HG03135 (cell line): ENCODE measurements at regions not wholly inside any gene's neighbourhood (a gene's known extent, or its start where the extent isn't known, plus 50 kb on each side); places are given as distances from the start of the nearest gene placed in this dataset.
"Not testable (repeated sequence)": the region's sequence is repeated elsewhere in the genome, so short reads cannot be mapped to it uniquely, and the experiment has no call there.

Experiments
- ATAC-seq: cut with Tn5 transposase; IDR thresholded peaks from one replicate; pipeline ENCODE4 v1.9.1; 2021; ENCODE audit warnings: mild to moderate bottlenecking, moderate library complexity; ENCODE audit not compliant: unreplicated experiment

GRCh38 chr9:28073270-28073669 lies 500.0 kb upstream of the C9orf72 start:
- ATAC-seq: no peak

- ATAC-seq: no peak
These were observed 506.4 kb upstream of the C9orf72 start for GRCh38 chr9:28079677-28080076.

GRCh38 chr9:28082671-28083070 lies 509.4 kb upstream of the C9orf72 start:
- no peak for ATAC-seq

- no peak for ATAC-seq
These were observed 513.6 kb upstream of the C9orf72 start for GRCh38 chr9:28086881-28087280.

GRCh38 chr9:28092981-28093936 lies 520.0 kb upstream of the C9orf72 start:
- no peak for ATAC-seq

- ATAC-seq: no peak
These were observed 528.2 kb upstream of the C9orf72 start for GRCh38 chr9:28101509-28101908.

GRCh38 chr9:28105001-28105400 lies 531.7 kb upstream of the C9orf72 start:
- ATAC-seq: no peak

- ATAC-seq: no peak
These were observed 546.9 kb upstream of the C9orf72 start for GRCh38 chr9:28120184-28120583.

GRCh38 chr9:28120626-28121025 lies 547.3 kb upstream of the C9orf72 start:
- ATAC-seq: no peak

- ATAC-seq: no peak
These were observed 548.1 kb upstream of the C9orf72 start for GRCh38 chr9:28121366-28121765.

GRCh38 chr9:28124917-28125316 lies 551.6 kb upstream of the C9orf72 start:
- no peak for ATAC-seq

GRCh38 chr9:28127101-28127500 lies 553.8 kb upstream of the C9orf72 start:
- no peak for ATAC-seq

GRCh38 chr9:28134446-28134976 lies 561.2 kb upstream of the C9orf72 start:
- no peak for ATAC-seq

GRCh38 chr9:28135549-28135948 lies 562.3 kb upstream of the C9orf72 start:
- no peak for ATAC-seq

- ATAC-seq: no peak
These were observed 562.8 kb upstream of the C9orf72 start for GRCh38 chr9:28136113-28136512.

- ATAC-seq: not testable (repeated sequence)
These were observed 574.1 kb upstream of the C9orf72 start for GRCh38 chr9:28147430-28147829.

- not testable (repeated sequence) for ATAC-seq
These were observed 574.8 kb upstream of the C9orf72 start for GRCh38 chr9:28147923-28148597.

GRCh38 chr9:28149361-28150050 lies 576.2 kb upstream of the C9orf72 start:
- not testable (repeated sequence) for ATAC-seq

GRCh38 chr9:28155067-28155466 lies 581.8 kb upstream of the C9orf72 start:
- ATAC-seq: no peak

GRCh38 chr9:28155671-28156070 lies 582.4 kb upstream of the C9orf72 start:
- ATAC-seq: no peak

- ATAC-seq: no peak
These were observed 585.2 kb upstream of the C9orf72 start for GRCh38 chr9:28158451-28158850.
